C4-2B (cell line): ENCODE measurements at regions not wholly inside any gene's neighbourhood (a gene's known extent, or its start where the extent isn't known, plus 50 kb on each side); places are given as distances from the start of the nearest gene placed in this dataset.

ENCODE experiments used
- CTCF ChIP-seq: fragments of 450-650 bp; conservative IDR thresholded peaks from 2 replicates; pipeline ENCODE4 v1.5.1; 2017; ENCODE audit warnings: mild to moderate bottlenecking
- ZFX ChIP-seq: fragments of 450-650 bp; IDR thresholded peaks from 2 replicates; pipeline ENCODE4 v1.6.1; 2017

GRCh38 chr21:23660560-23660959 is 1946.7 kb downstream of the MRPL39 start:
- TF ChIP-seq CTCF: no peak
- TF ChIP-seq ZFX: no peak
